ENCODE measurements at regions not wholly inside any gene's neighbourhood (a gene's known extent, or its start where the extent isn't known, plus 50 kb on each side); places are given as distances from the start of the nearest gene placed in this dataset.

DNA sequence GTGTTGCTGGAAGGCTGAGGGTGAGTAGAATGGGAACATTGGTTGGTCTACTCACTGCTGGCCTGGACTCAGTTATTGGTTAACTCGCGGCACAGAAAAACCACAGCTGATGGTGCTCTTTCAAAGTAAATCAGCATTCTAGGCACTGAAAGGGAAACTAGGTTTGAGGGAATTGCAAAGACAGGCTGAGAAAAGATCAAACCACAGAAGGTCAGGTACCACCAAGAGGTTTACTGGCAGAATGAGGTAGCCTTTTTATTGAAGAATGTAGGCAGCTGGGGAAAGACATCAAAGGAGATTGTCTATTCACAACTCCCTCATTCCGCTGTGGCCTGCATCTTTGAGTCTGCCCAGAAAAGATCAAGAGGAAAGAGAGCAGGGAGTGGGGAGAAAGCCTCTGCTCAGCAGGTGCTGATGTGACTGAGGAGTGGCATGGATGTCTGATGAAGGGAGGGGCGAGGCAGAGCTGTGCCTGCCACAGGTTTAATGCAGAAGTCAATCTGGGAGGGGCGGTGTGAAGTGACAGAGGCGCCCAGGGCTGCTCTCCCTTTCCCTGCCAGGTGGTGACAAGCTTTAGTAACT, 255.5 kb downstream of the MAN2A1 start:
- DNase-seq, result no peak
- no peak overlapping the region for H3K27ac ChIP-seq (ENCODE audit: insufficient read length, low read depth, low read length)
- peaks cover 8% of the 10 kb centered on the region for H3K27me3 Mint-ChIP-seq (ENCODE audit: low read depth)
- no peak overlapping the region for H2BK5ac ChIP-seq (ENCODE audit: insufficient read length, low read length)
- no peak overlapping the region for H2BK12ac ChIP-seq (ENCODE audit: insufficient read length, low read depth, low read length)
- H3K9ac ChIP-seq (ENCODE audit: extremely low read depth, insufficient read length, low read length), result no peak overlapping the region
- H3K27ac Mint-ChIP-seq, result no peak overlapping the region
- no peak overlapping the region for H3K4me2 ChIP-seq (ENCODE audit: insufficient read depth, insufficient read length, low read length)
- TF ChIP-seq, protein P1, sequence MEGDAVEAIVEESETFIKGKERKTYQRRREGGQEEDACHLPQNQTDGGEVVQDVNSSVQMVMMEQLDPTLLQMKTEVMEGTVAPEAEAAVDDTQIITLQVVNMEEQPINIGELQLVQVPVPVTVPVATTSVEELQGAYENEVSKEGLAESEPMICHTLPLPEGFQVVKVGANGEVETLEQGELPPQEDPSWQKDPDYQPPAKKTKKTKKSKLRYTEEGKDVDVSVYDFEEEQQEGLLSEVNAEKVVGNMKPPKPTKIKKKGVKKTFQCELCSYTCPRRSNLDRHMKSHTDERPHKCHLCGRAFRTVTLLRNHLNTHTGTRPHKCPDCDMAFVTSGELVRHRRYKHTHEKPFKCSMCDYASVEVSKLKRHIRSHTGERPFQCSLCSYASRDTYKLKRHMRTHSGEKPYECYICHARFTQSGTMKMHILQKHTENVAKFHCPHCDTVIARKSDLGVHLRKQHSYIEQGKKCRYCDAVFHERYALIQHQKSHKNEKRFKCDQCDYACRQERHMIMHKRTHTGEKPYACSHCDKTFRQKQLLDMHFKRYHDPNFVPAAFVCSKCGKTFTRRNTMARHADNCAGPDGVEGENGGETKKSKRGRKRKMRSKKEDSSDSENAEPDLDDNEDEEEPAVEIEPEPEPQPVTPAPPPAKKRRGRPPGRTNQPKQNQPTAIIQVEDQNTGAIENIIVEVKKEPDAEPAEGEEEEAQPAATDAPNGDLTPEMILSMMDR (conservative IDR thresholded peaks at IDR 0.05), result no peak
- no peaks in the 10 kb centered on the region for H3K23me2 ChIP-seq (ENCODE audit: insufficient read length, low read depth, low read length, poor library complexity, severe bottlenecking)
- no peaks in the 10 kb centered on the region for H3K9me3 ChIP-seq (ENCODE audit: control insufficient read depth, low read depth, low read length)
- H3K36me3 Mint-ChIP-seq (ENCODE audit: insufficient read depth in 1 of 3, low read depth in 3 of 3), result no peaks in the 10 kb centered on the region
- H2AFZ ChIP-seq (ENCODE audit: low read length), result no peak overlapping the region
- no peak overlapping the region for H2BK15ac ChIP-seq (ENCODE audit: low read depth, low read length)
- no peaks in the 10 kb centered on the region for H3K79me1 ChIP-seq (ENCODE audit: insufficient read depth, low read depth, low read length, poor library complexity, severe bottlenecking)
- H3K18ac ChIP-seq (ENCODE audit: insufficient read length, low read depth, low read length), result no peak overlapping the region
- H3K27me3 ChIP-seq (ENCODE audit: insufficient read depth, low read length), result no peaks in the 10 kb centered on the region
- no peak overlapping the region for H4K8ac ChIP-seq (replicated peaks; ENCODE audit: insufficient read length, low read depth, low read length)
- H3K4me1 Mint-ChIP-seq, result peaks cover 8 to 13% of the 10 kb centered on the region in 2 experiments; a peak in 3 of 4 replicates
- no peak overlapping the region for H3K14ac ChIP-seq (ENCODE audit: insufficient read depth, low read length)
- WGBS (ENCODE audit: extremely low coverage, insufficient read length, low lambda C conversion rate), result no CpG with 5 or more reads among the region's 6 CpGs
- no peak overlapping the region for H3K56ac ChIP-seq (ENCODE audit: insufficient read length, low read depth, low read length)
- H3K79me2 ChIP-seq (ENCODE audit: insufficient read depth, low read length), result no peaks in the 10 kb centered on the region
- H3K23ac ChIP-seq (ENCODE audit: insufficient read length, low read depth, low read length), result no peak overlapping the region
- no peaks in the 10 kb centered on the region for H3K4me1 ChIP-seq (ENCODE audit: insufficient read depth, low read length)
- H3K4ac ChIP-seq (ENCODE audit: low read depth, low read length), result no peak overlapping the region
- H2BK20ac ChIP-seq (ENCODE audit: low read depth, low read length, poor library complexity, severe bottlenecking), result no peak overlapping the region
- H2AK5ac ChIP-seq (ENCODE audit: insufficient read length, low read length), result no peak overlapping the region
- H3T11ph ChIP-seq (ENCODE audit: low read length), result no peak overlapping the region
- H4K91ac ChIP-seq (ENCODE audit: insufficient read length, low read depth, low read length), result no peak overlapping the region
- H4K5ac ChIP-seq (ENCODE audit: insufficient read length, low read depth, low read length), result no peak overlapping the region
- no peaks in the 10 kb centered on the region for H4K20me1 ChIP-seq (ENCODE audit: control insufficient read depth, insufficient read depth, insufficient read length)
- H3K9me3 Mint-ChIP-seq, result peaks cover 0 to 6% of the 10 kb centered on the region in 2 experiments; a peak in 1 of 5 replicates
- H3K4me3 Mint-ChIP-seq, result no peak overlapping the region
- no peak overlapping the region for H2BK120ac ChIP-seq (ENCODE audit: low read depth, low read length, poor library complexity, severe bottlenecking)

Measured in H9 (cell line).